Retinal pigment epithelial cell (primary cell): ENCODE measurements at regions not wholly inside any gene's neighbourhood (a gene's known extent, or its start where the extent isn't known, plus 50 kb on each side); places are given as distances from the start of the nearest gene placed in this dataset.

Experiments used
- DNase-seq: peaks from one replicate; pipeline ENCODE4 v3.0.0-alpha.2; 2010; ENCODE audit warnings: low read depth
- H3K4me3 ChIP-seq: 2 replicates; pipeline ENCODE4 v1.5.1; 2011; ENCODE audit warnings: mild to moderate bottlenecking, low read length, control low read depth, moderate library complexity
- CTCF ChIP-seq: conservative IDR thresholded peaks from 2 replicates; pipeline ENCODE4 v1.5.1; 2011; ENCODE audit warnings: low read depth, low read length, control low read depth, inconsistent platforms

- DNase-seq, result no peak
- no peak overlapping the region for H3K4me3 ChIP-seq
- TF ChIP-seq CTCF, result peak; percentile 77
These were observed 341.0 kb upstream of the TMEM132C start for GRCh38 chr12:127925971-127926370.

- DNase-seq, result no peak
- TF ChIP-seq CTCF, result no peak
- H3K4me3 ChIP-seq, result no peak overlapping the region
These were observed 338.8 kb upstream of the TMEM132C start for GRCh38 chr12:127928178-127928577.

GRCh38 chr12:127928615-127929571, 338.1 kb upstream of the TMEM132C start:
- H3K4me3 ChIP-seq, result no peak overlapping the region
- peak; percentile 43 for DNase-seq
- TF ChIP-seq CTCF, result no peak

- H3K4me3 ChIP-seq, result no peak overlapping the region
- no peak for DNase-seq
- TF ChIP-seq CTCF, result no peak
These were observed 336.8 kb upstream of the TMEM132C start for GRCh38 chr12:127930122-127930521.

GRCh38 chr12:127934409-127934808, 332.6 kb upstream of the TMEM132C start:
- no peak for DNase-seq
- H3K4me3 ChIP-seq, result no peak overlapping the region
- no peak for TF ChIP-seq CTCF

GRCh38 chr12:127936463-127936862, 330.5 kb upstream of the TMEM132C start:
- no peak for DNase-seq
- TF ChIP-seq CTCF, result no peak
- no peak overlapping the region for H3K4me3 ChIP-seq

GRCh38 chr12:127941332-127941731, 325.6 kb upstream of the TMEM132C start:
- no peak for TF ChIP-seq CTCF
- no peak for DNase-seq
- no peak overlapping the region for H3K4me3 ChIP-seq
